Gastrocnemius medialis (tissue), 4 donors: ENCODE measurements at regions not wholly inside any gene's neighbourhood (a gene's known extent, or its start where the extent isn't known, plus 50 kb on each side); places are given as distances from the start of the nearest gene placed in this dataset.

ENCODE experiments used
- CTCF ChIP-seq, 5 experiments: fragments of 450-650 bp in 3 of 5; fragments of 200-600 bp in 2 of 5; sonication (generic) in 2 of 5; IDR thresholded peaks in 4 of 5; conservative IDR thresholded peaks in 1 of 5; 1 replicate in 4 of 5; 2 replicates in 1 of 5; pipeline ENCODE4 v1.5.1; 2016 to 2019; ENCODE audit warnings: antibody characterized with exemption in 5 of 5, mild to moderate bottlenecking in 3 of 5, moderate library complexity in 3 of 5
- POLR2A ChIP-seq, 2 donors: fragments of 450-650 bp; IDR thresholded peaks; one replicate each; pipeline ENCODE4 v1.6.1; 2017; ENCODE audit warnings: antibody characterized with exemption in 2 of 2, mild to moderate bottlenecking in 2 of 2, moderate library complexity in 2 of 2

DNA sequence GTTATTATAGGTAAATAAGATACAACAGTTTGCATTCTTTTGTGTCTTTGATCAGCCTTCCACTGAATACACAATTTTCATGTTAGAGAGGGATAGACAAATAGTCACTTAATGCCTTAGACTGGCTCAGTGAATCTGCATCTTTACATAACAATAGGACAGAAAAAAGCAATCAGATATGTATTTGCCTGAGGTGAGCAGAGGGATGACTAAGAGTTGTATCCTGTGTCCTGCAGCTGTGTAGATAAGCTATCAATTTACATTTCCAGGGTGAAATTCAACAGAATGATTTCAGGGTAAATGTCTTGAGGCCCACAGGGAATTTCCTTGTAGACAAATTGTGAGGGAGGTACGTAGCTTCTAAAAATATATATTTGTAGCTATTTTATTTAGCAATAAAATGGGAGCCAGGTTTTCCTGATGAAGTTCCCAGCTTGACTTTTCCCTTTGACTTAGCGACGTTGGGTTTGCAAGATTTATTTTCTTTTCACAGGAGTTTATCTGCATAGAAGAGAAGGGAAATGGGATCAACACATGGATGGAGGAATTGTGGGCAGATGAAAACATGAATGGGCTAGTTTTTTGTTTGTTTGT, 586.1 kb upstream of the CDH6 start:
- TF ChIP-seq POLR2A (IDR thresholded peaks at IDR 0.05) = no peak
- no peak for TF ChIP-seq CTCF (IDR thresholded peaks at IDR 0.05 in 4 of 5, conservative IDR thresholded peaks at IDR 0.05 in 1 of 5)
